ENCODE measurements at regions not wholly inside any gene's neighbourhood (a gene's known extent, or its start where the extent isn't known, plus 50 kb on each side); places are given as distances from the start of the nearest gene placed in this dataset.

GRCh38 chr20:55200317-55200716 lies 724.9 kb downstream of the DOK5 start:
- TF ChIP-seq CTCF (IDR thresholded peaks at IDR 0.05; ENCODE audit: borderline replicate concordance, insufficient read depth, low read depth, low read length): no peak
- H3K4me3 ChIP-seq (ENCODE audit: low read depth, low read length): no peak overlapping the region

- no peak for TF ChIP-seq CTCF (IDR thresholded peaks at IDR 0.05; ENCODE audit: borderline replicate concordance, insufficient read depth, low read depth, low read length)
- H3K4me3 ChIP-seq (ENCODE audit: low read depth, low read length): no peak overlapping the region
Measured at GRCh38 chr20:55194947-55195346, 719.6 kb downstream of the DOK5 start.

GRCh38 chr20:55186228-55186627 lies 710.8 kb downstream of the DOK5 start:
- TF ChIP-seq CTCF (IDR thresholded peaks at IDR 0.05; ENCODE audit: borderline replicate concordance, insufficient read depth, low read depth, low read length): no peak
- no peak overlapping the region for H3K4me3 ChIP-seq (ENCODE audit: low read depth, low read length)

- no peak for TF ChIP-seq CTCF (IDR thresholded peaks at IDR 0.05; ENCODE audit: borderline replicate concordance, insufficient read depth, low read depth, low read length)
- no peak overlapping the region for H3K4me3 ChIP-seq (ENCODE audit: low read depth, low read length)
Measured at GRCh38 chr20:55175081-55175480, 699.7 kb downstream of the DOK5 start.

GRCh38 chr20:55174635-55175034 lies 699.2 kb downstream of the DOK5 start:
- TF ChIP-seq CTCF (IDR thresholded peaks at IDR 0.05; ENCODE audit: borderline replicate concordance, insufficient read depth, low read depth, low read length): no peak

GRCh38 chr20:55174172-55174571 lies 698.8 kb downstream of the DOK5 start:
- no peak for TF ChIP-seq CTCF (IDR thresholded peaks at IDR 0.05; ENCODE audit: borderline replicate concordance, insufficient read depth, low read depth, low read length)
- H3K4me3 ChIP-seq (ENCODE audit: low read depth, low read length): no peak overlapping the region

More at GRCh38 chr20:55174635-55175034, 699.2 kb downstream of the DOK5 start:
- H3K4me3 ChIP-seq (ENCODE audit: low read depth, low read length): no peak overlapping the region

GRCh38 chr20:55173601-55174000 lies 698.2 kb downstream of the DOK5 start:
- H3K4me3 ChIP-seq (ENCODE audit: low read depth, low read length): no peak overlapping the region
- no peak for TF ChIP-seq CTCF (IDR thresholded peaks at IDR 0.05; ENCODE audit: borderline replicate concordance, insufficient read depth, low read depth, low read length)
